ENCODE measurements at regions not wholly inside any gene's neighbourhood (a gene's known extent, or its start where the extent isn't known, plus 50 kb on each side); places are given as distances from the start of the nearest gene placed in this dataset.

GRCh38 chr5:174275959-174276358 lies 230.5 kb downstream of the NSG2 start:
- no peaks in the 10 kb centered on the region for H3K4me1 ChIP-seq (ENCODE audit: control insufficient read depth in 1 of 2, insufficient read depth in 2 of 2, low read length in 2 of 2)
- no peaks in the 10 kb centered on the region for H3K4me1 Mint-ChIP-seq
- no peak overlapping the region for H3K4me3 ChIP-seq (replicated peaks in 1 of 3; ENCODE audit: low read depth in 2 of 3, low read length in 3 of 3)
- H3K79me2 ChIP-seq (ENCODE audit: insufficient read depth, low read length) = no peaks in the 10 kb centered on the region
- H3K36me3 ChIP-seq (replicated peaks in 1 of 2; ENCODE audit: control insufficient read depth in 1 of 2, insufficient read depth in 2 of 2, low read length in 2 of 2) = no peaks in the 10 kb centered on the region
- DNase-seq = no peak
- WGBS (ENCODE audit: insufficient coverage) = 100% methylated on average over 1 of the region's 2 CpGs
- H3K27ac ChIP-seq (ENCODE audit: low read depth in 1 of 2, low read length in 2 of 2) = no peak overlapping the region
- peaks cover 1 to 4% (median 2%) of the 10 kb centered on the region in 3 donors for H3K27me3 Mint-ChIP-seq (ENCODE audit: low read depth in 3 of 3)
- no peaks in the 10 kb centered on the region for H3K36me3 Mint-ChIP-seq
- H3K9ac ChIP-seq (ENCODE audit: insufficient read depth, low read length, poor library complexity, severe bottlenecking) = no peak overlapping the region
- H3K27ac Mint-ChIP-seq = no peak overlapping the region
- no peaks in the 10 kb centered on the region for H3K9me3 ChIP-seq (replicated peaks in 1 of 2; ENCODE audit: control insufficient read depth in 1 of 2, insufficient read depth in 1 of 2, low read length in 2 of 2)
- intact Hi-C loops (cut with micrococcal nuclease) = no loop called here
- no peak overlapping the region for H3K4me3 Mint-ChIP-seq
- H3K9me3 Mint-ChIP-seq = peaks cover 0 to 8% (median 2%) of the 10 kb centered on the region in 7 donors
- H3K4me2 ChIP-seq (replicated peaks; ENCODE audit: extremely low read depth, low read length, poor library complexity, severe bottlenecking) = no peak overlapping the region
- no peaks in the 10 kb centered on the region for H3K27me3 ChIP-seq (ENCODE audit: control insufficient read depth in 2 of 2, insufficient read depth in 2 of 2, low read length in 2 of 2)
- H4K20me1 ChIP-seq (ENCODE audit: insufficient read depth, low read length) = no peaks in the 10 kb centered on the region
- H2AFZ ChIP-seq (ENCODE audit: insufficient read depth, low read depth, low read length, poor library complexity, severe bottlenecking) = no peak overlapping the region
- no peak for TF ChIP-seq CTCF (IDR thresholded peaks at IDR 0.05)

- no peaks in the 10 kb centered on the region for H3K79me2 ChIP-seq (ENCODE audit: insufficient read depth, low read length)
- intact Hi-C loops (cut with micrococcal nuclease) = no loop called here
- no peak overlapping the region for H3K4me2 ChIP-seq (replicated peaks; ENCODE audit: extremely low read depth, low read length, poor library complexity, severe bottlenecking)
- H3K9me3 Mint-ChIP-seq = peaks cover 0 to 8% (median 2%) of the 10 kb centered on the region in 7 donors
- no peaks in the 10 kb centered on the region for H4K20me1 ChIP-seq (ENCODE audit: insufficient read depth, low read length)
- H2AFZ ChIP-seq (ENCODE audit: insufficient read depth, low read depth, low read length, poor library complexity, severe bottlenecking) = no peak overlapping the region
- WGBS (ENCODE audit: insufficient coverage) = 73% methylated on average over 1 of the region's 4 CpGs
- H3K36me3 ChIP-seq (replicated peaks in 1 of 2; ENCODE audit: control insufficient read depth in 1 of 2, insufficient read depth in 2 of 2, low read length in 2 of 2) = no peaks in the 10 kb centered on the region
- no peak overlapping the region for H3K9ac ChIP-seq (ENCODE audit: insufficient read depth, low read length, poor library complexity, severe bottlenecking)
- no peaks in the 10 kb centered on the region for H3K4me1 Mint-ChIP-seq
- no peaks in the 10 kb centered on the region for H3K27me3 ChIP-seq (ENCODE audit: control insufficient read depth in 2 of 2, insufficient read depth in 2 of 2, low read length in 2 of 2)
- H3K4me3 ChIP-seq (replicated peaks in 1 of 3; ENCODE audit: low read depth in 2 of 3, low read length in 3 of 3) = no peak overlapping the region
- no peak for DNase-seq
- no peak overlapping the region for H3K4me3 Mint-ChIP-seq
- no peak for TF ChIP-seq CTCF (IDR thresholded peaks at IDR 0.05)
- no peak overlapping the region for H3K27ac ChIP-seq (ENCODE audit: low read depth in 1 of 2, low read length in 2 of 2)
- no peak overlapping the region for H3K27ac Mint-ChIP-seq
- no peaks in the 10 kb centered on the region for H3K9me3 ChIP-seq (replicated peaks in 1 of 2; ENCODE audit: control insufficient read depth in 1 of 2, insufficient read depth in 1 of 2, low read length in 2 of 2)
- no peaks in the 10 kb centered on the region for H3K36me3 Mint-ChIP-seq
- no peaks in the 10 kb centered on the region for H3K4me1 ChIP-seq (ENCODE audit: control insufficient read depth in 1 of 2, insufficient read depth in 2 of 2, low read length in 2 of 2)
- H3K27me3 Mint-ChIP-seq (ENCODE audit: low read depth in 3 of 3) = peaks cover 3 to 5% (median 5%) of the 10 kb centered on the region in 3 donors
Observed at GRCh38 chr5:174281089-174281760, 235.7 kb downstream of the NSG2 start.

All from CD14-positive monocyte (primary cell).